Upper lobe of left lung (tissue), 6 donors: ENCODE measurements at regions not wholly inside any gene's neighbourhood (a gene's known extent, or its start where the extent isn't known, plus 50 kb on each side); places are given as distances from the start of the nearest gene placed in this dataset.

Experiments used
- ATAC-seq, 2 donors: fragments of 200-7000 bp; cut with Tn5 transposase; one replicate each; pipeline ENCODE4 v1.9.1; 2022; ENCODE audit warnings: mild to moderate bottlenecking in 2 of 2, moderate library complexity in 2 of 2; ENCODE audit not compliant: low FRiP score in 2 of 2
- DNase-seq, 2 donors: peaks; one replicate each; pipeline ENCODE4 v3.0.0-alpha.2; 2019 to 2020
- H3K27ac ChIP-seq, 4 donors: fragments of 200-600 bp; sonication (generic); one replicate each; pipeline ENCODE4 v1.5.1; 2016 to 2019
- H3K27me3 ChIP-seq, 4 donors: fragments of 200-600 bp; sonication (generic); one replicate each; pipeline ENCODE4 v1.5.1; 2017 to 2019
- H3K36me3 ChIP-seq, 4 donors: fragments of 200-600 bp; sonication (generic); one replicate each; pipeline ENCODE4 v1.5.1; 2016 to 2019
- H3K4me1 ChIP-seq, 4 donors: fragments of 200-600 bp; sonication (generic); one replicate each; pipeline ENCODE4 v1.5.1; 2018 to 2019
- H3K4me3 ChIP-seq, 4 donors: fragments of 200-600 bp; sonication (generic); one replicate each; pipeline ENCODE4 v1.5.1; 2017 to 2019; ENCODE audit warnings: mild to moderate bottlenecking in 2 of 4, moderate library complexity in 1 of 4
- H3K9me3 ChIP-seq, 4 donors: fragments of 200-600 bp; sonication (generic); one replicate each; pipeline ENCODE4 v1.5.1; 2018 to 2019
- EP300 ChIP-seq, 4 donors: sonication (generic); formaldehyde crosslinking; IDR thresholded peaks; one replicate each; pipeline ENCODE4 v1.5.1; 2017; ENCODE audit warnings: antibody characterized with exemption in 4 of 4, control low read depth in 2 of 4
- POLR2A ChIP-seq, 4 donors: fragments of 450-650 bp; IDR thresholded peaks; one replicate each; pipeline ENCODE4 v1.5.1; 2016 to 2017; ENCODE audit warnings: antibody characterized with exemption in 4 of 4, mild to moderate bottlenecking in 2 of 4
- POLR2AphosphoS5 ChIP-seq, 2 donors: sonication (generic); formaldehyde crosslinking; IDR thresholded peaks; one replicate each; pipeline ENCODE4 v1.5.1; 2017; ENCODE audit warnings: antibody characterized with exemption in 2 of 2
- WGBS, 2 donors: methylation state at CpG; one replicate each; pipeline ENCODE4 v1.1.5; 2017 to 2018; 5-methylcytosine and 5-hydroxymethylcytosine counted together
- TF ChIP-seq, protein P1 (sequence below), 6 experiments: fragments of 450-650 bp in 4 of 6; fragments of 200-600 bp in 2 of 6; sonication (generic) in 2 of 6; IDR thresholded peaks; one replicate each; pipeline ENCODE4 v1.5.1; 2016 to 2019; ENCODE audit warnings: antibody characterized with exemption in 6 of 6
- donor health status: DM: no; HTN: no; CAD: no; lungs with moderate emphysema.
- donor health status: DM: no; HTN: yes; CAD: no; lungs with severe emphysema.

DNA sequence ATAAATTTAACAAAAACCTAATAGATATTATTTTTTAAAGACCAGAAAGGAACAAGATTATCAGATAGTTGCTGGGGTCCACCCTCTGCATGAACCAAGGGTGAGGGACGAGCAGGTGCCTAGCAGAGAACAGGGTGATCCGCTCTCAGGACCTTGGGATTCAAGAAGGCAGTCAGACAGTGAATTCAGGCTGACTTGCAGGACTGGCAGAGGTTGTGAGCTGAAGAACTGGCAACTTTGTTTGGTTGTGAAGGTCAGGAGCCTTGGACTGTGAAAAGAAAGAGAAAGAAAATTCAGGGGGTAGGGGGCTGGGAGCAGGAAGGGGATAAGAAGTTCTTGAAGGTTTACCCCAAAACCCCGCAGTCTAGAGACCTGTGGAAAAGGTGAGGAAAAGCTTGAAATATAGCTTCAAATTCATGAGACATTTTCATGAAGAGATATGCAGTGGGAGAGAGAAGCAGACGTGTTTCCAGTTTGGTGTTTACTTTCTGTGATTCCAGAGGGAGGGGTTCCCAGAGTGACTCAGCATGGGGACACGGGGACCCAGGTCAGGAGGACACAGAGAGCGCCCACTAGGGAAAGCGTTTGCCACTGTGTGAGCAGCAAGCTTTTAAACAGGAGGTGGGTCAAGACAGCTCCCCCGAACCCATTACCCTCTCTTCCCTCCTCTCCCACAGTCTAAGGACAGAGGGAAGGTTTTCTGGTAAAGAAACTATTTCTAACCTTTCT lies 217.2 kb upstream of the UMPS start:
- H3K27ac ChIP-seq = no peak overlapping the region
- no peak for DNase-seq
- H3K4me3 ChIP-seq = no peak overlapping the region
- 61 to 71% methylated on average over 8 of the region's 8 CpGs for WGBS, 2 donors
- H3K9me3 ChIP-seq = no peaks in the 10 kb centered on the region
- no peaks in the 10 kb centered on the region for H3K36me3 ChIP-seq
- no peak for ATAC-seq
- TF ChIP-seq POLR2A (IDR thresholded peaks at IDR 0.05) = no peak
- TF ChIP-seq, protein P1, sequence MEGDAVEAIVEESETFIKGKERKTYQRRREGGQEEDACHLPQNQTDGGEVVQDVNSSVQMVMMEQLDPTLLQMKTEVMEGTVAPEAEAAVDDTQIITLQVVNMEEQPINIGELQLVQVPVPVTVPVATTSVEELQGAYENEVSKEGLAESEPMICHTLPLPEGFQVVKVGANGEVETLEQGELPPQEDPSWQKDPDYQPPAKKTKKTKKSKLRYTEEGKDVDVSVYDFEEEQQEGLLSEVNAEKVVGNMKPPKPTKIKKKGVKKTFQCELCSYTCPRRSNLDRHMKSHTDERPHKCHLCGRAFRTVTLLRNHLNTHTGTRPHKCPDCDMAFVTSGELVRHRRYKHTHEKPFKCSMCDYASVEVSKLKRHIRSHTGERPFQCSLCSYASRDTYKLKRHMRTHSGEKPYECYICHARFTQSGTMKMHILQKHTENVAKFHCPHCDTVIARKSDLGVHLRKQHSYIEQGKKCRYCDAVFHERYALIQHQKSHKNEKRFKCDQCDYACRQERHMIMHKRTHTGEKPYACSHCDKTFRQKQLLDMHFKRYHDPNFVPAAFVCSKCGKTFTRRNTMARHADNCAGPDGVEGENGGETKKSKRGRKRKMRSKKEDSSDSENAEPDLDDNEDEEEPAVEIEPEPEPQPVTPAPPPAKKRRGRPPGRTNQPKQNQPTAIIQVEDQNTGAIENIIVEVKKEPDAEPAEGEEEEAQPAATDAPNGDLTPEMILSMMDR (IDR thresholded peaks at IDR 0.05) = no peak
- no peak for TF ChIP-seq POLR2AphosphoS5 (IDR thresholded peaks at IDR 0.05)
- no peak for TF ChIP-seq EP300 (IDR thresholded peaks at IDR 0.05)
- H3K27me3 ChIP-seq = no peaks in the 10 kb centered on the region
- no peaks in the 10 kb centered on the region for H3K4me1 ChIP-seq

DNA sequence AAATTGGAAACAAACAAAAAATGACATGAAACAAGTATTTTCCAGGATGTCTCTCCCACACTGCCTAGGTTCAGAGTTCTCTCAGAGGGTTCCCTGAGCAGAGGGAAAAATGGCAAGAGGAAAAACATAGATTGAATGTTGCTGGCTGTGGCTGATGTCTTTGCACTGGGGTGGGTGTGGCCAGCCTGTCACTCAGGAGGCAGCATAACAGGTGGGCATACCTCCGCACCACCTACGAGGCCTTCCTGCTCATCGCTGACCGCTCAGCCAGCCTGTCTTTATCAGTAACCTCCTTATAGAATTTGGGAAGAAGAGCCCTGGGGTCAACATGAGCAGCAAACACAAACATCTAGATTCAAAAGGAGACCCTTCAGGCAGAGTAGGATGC lies 216.6 kb upstream of the UMPS start:
- Histone ChIP-seq H3K27me3 (no peaks in the 10 kb centered on the region), H3K9me3 (no peaks in the 10 kb centered on the region), H3K36me3 (no peaks in the 10 kb centered on the region), H3K27ac (no peak overlapping the region), H3K4me1 (no peaks in the 10 kb centered on the region), H3K4me3 (no peak overlapping the region)
- 84 to 86% methylated on average over 4 of the region's 4 CpGs for WGBS, 2 donors
- DNase-seq (no peak), ATAC-seq (no peak)
- TF ChIP-seq POLR2A (IDR thresholded peaks at IDR 0.05) = no peak
- no peak for TF ChIP-seq EP300 (IDR thresholded peaks at IDR 0.05)
- TF ChIP-seq POLR2AphosphoS5 (IDR thresholded peaks at IDR 0.05) = no peak
- TF ChIP-seq, protein P1 (IDR thresholded peaks at IDR 0.05) = no peak

DNA sequence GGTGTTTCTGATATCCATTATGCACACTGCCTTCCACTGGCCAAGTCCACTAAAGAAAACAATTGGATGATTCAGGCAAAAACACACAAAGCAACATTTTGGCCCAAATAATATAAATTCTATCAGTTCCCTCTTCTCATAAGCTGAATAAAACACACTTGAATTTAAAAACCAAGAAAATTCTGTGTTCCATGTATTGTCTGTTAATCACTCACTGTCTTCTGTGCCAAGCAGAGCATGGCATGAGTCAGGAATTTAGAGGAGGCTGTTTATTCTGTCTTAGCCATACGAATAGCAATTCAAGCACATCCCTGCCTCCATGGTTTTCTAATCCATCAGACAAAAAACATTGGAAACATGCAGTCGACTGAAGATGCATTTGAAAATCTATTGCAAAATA lies 215.6 kb upstream of the UMPS start:
- Histone ChIP-seq H3K4me3 (no peak overlapping the region), H3K4me1 (no peaks in the 10 kb centered on the region), H3K9me3 (no peaks in the 10 kb centered on the region), H3K36me3 (no peaks in the 10 kb centered on the region), H3K27ac (no peak overlapping the region), H3K27me3 (no peaks in the 10 kb centered on the region)
- DNase-seq (no peak), ATAC-seq (no peak)
- WGBS, 2 donors = 87 to 90% methylated on average over 2 of the region's 2 CpGs
- TF ChIP-seq POLR2A (IDR thresholded peaks at IDR 0.05) (no peak), EP300 (IDR thresholded peaks at IDR 0.05) (no peak), POLR2AphosphoS5 (IDR thresholded peaks at IDR 0.05) (no peak)
- TF ChIP-seq, protein P1 (IDR thresholded peaks at IDR 0.05) = no peak

DNA sequence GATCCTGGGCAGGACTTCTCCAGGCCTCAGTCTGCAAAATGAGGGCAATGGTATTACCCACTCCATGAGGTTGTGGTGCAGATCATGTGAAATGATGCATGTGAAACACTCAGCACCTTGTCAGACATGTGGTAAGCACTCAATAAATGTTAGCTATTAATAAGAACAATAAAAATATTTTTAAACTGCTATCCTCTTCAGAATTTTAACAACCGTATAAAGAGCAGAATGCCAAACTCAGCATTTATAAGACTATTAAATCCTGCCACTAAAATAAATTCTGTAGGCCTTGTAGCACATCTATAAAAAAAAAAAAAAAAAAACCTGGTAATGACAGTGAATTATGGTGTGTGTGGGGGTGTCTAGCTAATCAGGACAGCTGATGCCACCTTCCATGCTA lies 213.9 kb upstream of the UMPS start:
- H3K4me1 ChIP-seq = peaks cover 0 to 7% (median 0%) of the 10 kb centered on the region in 4 donors
- H3K4me3 ChIP-seq = no peak overlapping the region
- H3K36me3 ChIP-seq = no peaks in the 10 kb centered on the region
- no peaks in the 10 kb centered on the region for H3K27me3 ChIP-seq
- H3K27ac ChIP-seq = no peak overlapping the region
- no peak for ATAC-seq
- 78 to 88% methylated on average over 1 of the region's 1 CpG for WGBS, 2 donors
- H3K9me3 ChIP-seq = no peaks in the 10 kb centered on the region
- TF ChIP-seq POLR2A (IDR thresholded peaks at IDR 0.05) (no peak), EP300 (IDR thresholded peaks at IDR 0.05) (no peak)
- TF ChIP-seq, protein P1 (IDR thresholded peaks at IDR 0.05) = no peak
- no peak for DNase-seq

DNA sequence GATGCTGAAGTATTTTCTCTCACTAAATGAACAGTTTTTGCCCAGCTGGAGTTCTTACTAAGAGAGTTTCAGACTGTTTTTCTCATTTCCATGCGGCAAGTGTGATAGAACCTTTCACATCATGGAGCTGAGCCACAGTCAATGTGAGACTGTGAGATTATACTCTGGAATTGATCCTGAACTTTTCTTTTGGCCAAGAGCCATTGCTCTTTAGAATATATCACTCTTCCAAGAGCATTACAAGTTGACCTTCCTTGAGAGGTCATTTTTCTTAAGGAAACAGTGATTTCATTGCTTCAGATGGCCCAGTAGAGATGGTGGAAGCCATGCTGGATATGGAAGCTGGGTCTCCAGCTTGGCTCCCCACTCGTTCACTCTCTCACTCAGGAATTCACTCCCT lies 212.9 kb upstream of the UMPS start:
- Histone ChIP-seq H3K9me3 (no peaks in the 10 kb centered on the region), H3K27me3 (no peaks in the 10 kb centered on the region), H3K27ac (no peak overlapping the region), H3K4me1 (peaks cover 0 to 7% (median 0%) of the 10 kb centered on the region in 4 donors), H3K4me3 (no peak overlapping the region), H3K36me3 (no peaks in the 10 kb centered on the region)
- DNase-seq (no peak), ATAC-seq (no peak)
- TF ChIP-seq, protein P1 (IDR thresholded peaks at IDR 0.05) = no peak
- no peak for TF ChIP-seq EP300 (IDR thresholded peaks at IDR 0.05)
- no peak for TF ChIP-seq POLR2A (IDR thresholded peaks at IDR 0.05)
- no peak for TF ChIP-seq POLR2AphosphoS5 (IDR thresholded peaks at IDR 0.05)
- 73 to 83% methylated on average over 2 of the region's 2 CpGs for WGBS, 2 donors
